B cell (primary cell): ENCODE measurements at regions not wholly inside any gene's neighbourhood (a gene's known extent, or its start where the extent isn't known, plus 50 kb on each side); places are given as distances from the start of the nearest gene placed in this dataset.

Experiments used
- EZH2 ChIP-seq: IDR thresholded peaks from 2 replicates; pipeline ENCODE4 v1.6.1; 2012; ENCODE audit warnings: borderline replicate concordance, low read depth, mild to moderate bottlenecking, moderate library complexity, low read length; ENCODE audit not compliant: insufficient read depth, poor library complexity, severe bottlenecking
- TF ChIP-seq, protein P1 (sequence below): fragments of 200-600 bp; IDR thresholded peaks from one replicate; pipeline ENCODE4 v1.8.0; 2022; ENCODE audit warnings: antibody characterized with exemption, mild to moderate bottlenecking

- TF ChIP-seq, protein P1, sequence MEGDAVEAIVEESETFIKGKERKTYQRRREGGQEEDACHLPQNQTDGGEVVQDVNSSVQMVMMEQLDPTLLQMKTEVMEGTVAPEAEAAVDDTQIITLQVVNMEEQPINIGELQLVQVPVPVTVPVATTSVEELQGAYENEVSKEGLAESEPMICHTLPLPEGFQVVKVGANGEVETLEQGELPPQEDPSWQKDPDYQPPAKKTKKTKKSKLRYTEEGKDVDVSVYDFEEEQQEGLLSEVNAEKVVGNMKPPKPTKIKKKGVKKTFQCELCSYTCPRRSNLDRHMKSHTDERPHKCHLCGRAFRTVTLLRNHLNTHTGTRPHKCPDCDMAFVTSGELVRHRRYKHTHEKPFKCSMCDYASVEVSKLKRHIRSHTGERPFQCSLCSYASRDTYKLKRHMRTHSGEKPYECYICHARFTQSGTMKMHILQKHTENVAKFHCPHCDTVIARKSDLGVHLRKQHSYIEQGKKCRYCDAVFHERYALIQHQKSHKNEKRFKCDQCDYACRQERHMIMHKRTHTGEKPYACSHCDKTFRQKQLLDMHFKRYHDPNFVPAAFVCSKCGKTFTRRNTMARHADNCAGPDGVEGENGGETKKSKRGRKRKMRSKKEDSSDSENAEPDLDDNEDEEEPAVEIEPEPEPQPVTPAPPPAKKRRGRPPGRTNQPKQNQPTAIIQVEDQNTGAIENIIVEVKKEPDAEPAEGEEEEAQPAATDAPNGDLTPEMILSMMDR = no peak
- no peak for TF ChIP-seq EZH2
Observed at GRCh38 chr21:35256468-35256988, 207.4 kb upstream of the RUNX1 start.
